ENCODE measurements at regions not wholly inside any gene's neighbourhood (a gene's known extent, or its start where the extent isn't known, plus 50 kb on each side); places are given as distances from the start of the nearest gene placed in this dataset.

DNA sequence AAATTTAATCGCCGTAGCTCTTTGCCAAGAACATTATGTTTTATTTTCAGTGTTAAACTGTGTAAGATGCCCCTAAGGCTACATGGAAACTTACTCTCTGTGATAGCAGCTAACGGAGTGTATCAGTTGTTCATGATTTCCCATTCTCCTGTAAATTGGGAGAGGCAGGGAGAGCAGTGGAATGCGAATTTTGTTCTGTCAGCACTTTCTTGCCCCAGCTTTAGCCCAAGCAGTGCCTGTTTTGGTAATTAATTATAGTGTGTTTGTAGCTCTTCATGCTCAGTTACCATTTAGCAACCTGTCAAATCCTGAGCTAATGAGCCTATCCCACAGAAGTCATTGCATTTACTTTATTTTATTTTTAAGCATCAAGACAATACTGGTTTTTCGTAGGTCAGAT, 475.1 kb upstream of the RBFOX1 start:
- TF ChIP-seq, protein P1, sequence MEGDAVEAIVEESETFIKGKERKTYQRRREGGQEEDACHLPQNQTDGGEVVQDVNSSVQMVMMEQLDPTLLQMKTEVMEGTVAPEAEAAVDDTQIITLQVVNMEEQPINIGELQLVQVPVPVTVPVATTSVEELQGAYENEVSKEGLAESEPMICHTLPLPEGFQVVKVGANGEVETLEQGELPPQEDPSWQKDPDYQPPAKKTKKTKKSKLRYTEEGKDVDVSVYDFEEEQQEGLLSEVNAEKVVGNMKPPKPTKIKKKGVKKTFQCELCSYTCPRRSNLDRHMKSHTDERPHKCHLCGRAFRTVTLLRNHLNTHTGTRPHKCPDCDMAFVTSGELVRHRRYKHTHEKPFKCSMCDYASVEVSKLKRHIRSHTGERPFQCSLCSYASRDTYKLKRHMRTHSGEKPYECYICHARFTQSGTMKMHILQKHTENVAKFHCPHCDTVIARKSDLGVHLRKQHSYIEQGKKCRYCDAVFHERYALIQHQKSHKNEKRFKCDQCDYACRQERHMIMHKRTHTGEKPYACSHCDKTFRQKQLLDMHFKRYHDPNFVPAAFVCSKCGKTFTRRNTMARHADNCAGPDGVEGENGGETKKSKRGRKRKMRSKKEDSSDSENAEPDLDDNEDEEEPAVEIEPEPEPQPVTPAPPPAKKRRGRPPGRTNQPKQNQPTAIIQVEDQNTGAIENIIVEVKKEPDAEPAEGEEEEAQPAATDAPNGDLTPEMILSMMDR (IDR thresholded peaks at IDR 0.05; ENCODE audit: insufficient read depth, low read length, poor library complexity, severe bottlenecking): no peak
- TF ChIP-seq EZH2phosphoT487 (conservative IDR thresholded peaks at IDR 0.05; ENCODE audit: low read length): no peak

Measured in SU-DHL-6 (cell line).